ENCODE measurements at regions not wholly inside any gene's neighbourhood (a gene's known extent, or its start where the extent isn't known, plus 50 kb on each side); places are given as distances from the start of the nearest gene placed in this dataset.

- no peak overlapping the region for H3K4me3 ChIP-seq (replicated peaks; ENCODE audit: low read depth, low read length)
- TF ChIP-seq CTCF (IDR thresholded peaks at IDR 0.05; ENCODE audit: low read depth, low read length, missing control alignments), result no peak
- DNase-seq (ENCODE audit: extremely low read depth, low read depth), result no peak
Observed at GRCh38 chr15:39165020-39165706, 415.7 kb upstream of the THBS1 start.

- no peak for TF ChIP-seq CTCF (IDR thresholded peaks at IDR 0.05; ENCODE audit: low read depth, low read length, missing control alignments)
- H3K4me3 ChIP-seq (replicated peaks; ENCODE audit: low read depth, low read length), result no peak overlapping the region
- DNase-seq (ENCODE audit: extremely low read depth, low read depth), result no peak
Observed at GRCh38 chr15:39167164-39168058, 413.5 kb upstream of the THBS1 start.

GRCh38 chr15:39171944-39172368 lies 408.9 kb upstream of the THBS1 start:
- TF ChIP-seq CTCF (IDR thresholded peaks at IDR 0.05; ENCODE audit: low read depth, low read length, missing control alignments), result peak; percentile 51
- DNase-seq (ENCODE audit: extremely low read depth, low read depth), result peak; percentile 98
- H3K4me3 ChIP-seq (replicated peaks; ENCODE audit: low read depth, low read length), result no peak overlapping the region

- no peak for TF ChIP-seq CTCF (IDR thresholded peaks at IDR 0.05; ENCODE audit: low read depth, low read length, missing control alignments)
- H3K4me3 ChIP-seq (replicated peaks; ENCODE audit: low read depth, low read length), result no peak overlapping the region
- no peak for DNase-seq (ENCODE audit: extremely low read depth, low read depth)
Observed at GRCh38 chr15:39172380-39173281, 408.2 kb upstream of the THBS1 start.

GRCh38 chr15:39173426-39173825 lies 407.5 kb upstream of the THBS1 start:
- H3K4me3 ChIP-seq (replicated peaks; ENCODE audit: low read depth, low read length), result no peak overlapping the region

More at GRCh38 chr15:39173426-39173825, 407.5 kb upstream of the THBS1 start:
- DNase-seq (ENCODE audit: extremely low read depth, low read depth), result no peak
- no peak for TF ChIP-seq CTCF (IDR thresholded peaks at IDR 0.05; ENCODE audit: low read depth, low read length, missing control alignments)

Data from HFF-Myc (cell line).